ENCODE measurements at regions not wholly inside any gene's neighbourhood (a gene's known extent, or its start where the extent isn't known, plus 50 kb on each side); places are given as distances from the start of the nearest gene placed in this dataset.

GRCh38 chr9:83141887-83142286 is 78.9 kb upstream of the RASEF start:
- H3K27ac ChIP-seq (ENCODE audit: low read depth in 1 of 2, low read length in 2 of 2): no peak overlapping the region
- H3K27me3 ChIP-seq (ENCODE audit: control insufficient read depth in 2 of 2, insufficient read depth in 2 of 2, low read length in 2 of 2): no peaks in the 10 kb centered on the region
- H2AFZ ChIP-seq (ENCODE audit: insufficient read depth, low read depth, low read length, poor library complexity, severe bottlenecking): no peak overlapping the region
- no peaks in the 10 kb centered on the region for H3K79me2 ChIP-seq (ENCODE audit: insufficient read depth, low read length)
- H4K20me1 ChIP-seq (ENCODE audit: insufficient read depth, low read length): no peaks in the 10 kb centered on the region
- Mint-ChIP-seq H3K27ac (no peak overlapping the region), H3K9me3 (peaks cover 0 to 5% (median 0%) of the 10 kb centered on the region in 7 donors), H3K4me3 (no peak overlapping the region), H3K27me3 (ENCODE audit: low read depth in 3 of 3) (peaks cover 1 to 3% (median 2%) of the 10 kb centered on the region in 3 donors), H3K36me3 (no peaks in the 10 kb centered on the region), H3K4me1 (no peaks in the 10 kb centered on the region)
- no peak for TF ChIP-seq CTCF (IDR thresholded peaks at IDR 0.05)
- no peak overlapping the region for H3K9ac ChIP-seq (ENCODE audit: insufficient read depth, low read length, poor library complexity, severe bottlenecking)
- intact Hi-C loops (cut with micrococcal nuclease): no loop called here
- no peak overlapping the region for H3K4me2 ChIP-seq (replicated peaks; ENCODE audit: extremely low read depth, low read length, poor library complexity, severe bottlenecking)
- no peak for DNase-seq
- H3K36me3 ChIP-seq (replicated peaks in 1 of 2; ENCODE audit: control insufficient read depth in 1 of 2, insufficient read depth in 2 of 2, low read length in 2 of 2): no peaks in the 10 kb centered on the region
- H3K4me1 ChIP-seq (ENCODE audit: control insufficient read depth in 1 of 2, insufficient read depth in 2 of 2, low read length in 2 of 2): no peaks in the 10 kb centered on the region
- H3K9me3 ChIP-seq (replicated peaks in 1 of 2; ENCODE audit: control insufficient read depth in 1 of 2, insufficient read depth in 1 of 2, low read length in 2 of 2): no peaks in the 10 kb centered on the region
- H3K4me3 ChIP-seq (replicated peaks in 1 of 3; ENCODE audit: low read depth in 2 of 3, low read length in 3 of 3): no peak overlapping the region

GRCh38 chr9:83140061-83140460 is 77.1 kb upstream of the RASEF start:
- H4K20me1 ChIP-seq (ENCODE audit: insufficient read depth, low read length): no peaks in the 10 kb centered on the region
- no peak for TF ChIP-seq CTCF (IDR thresholded peaks at IDR 0.05)
- Mint-ChIP-seq H3K27ac (no peak overlapping the region), H3K27me3 (ENCODE audit: low read depth in 3 of 3) (peaks cover 1 to 3% (median 2%) of the 10 kb centered on the region in 3 donors), H3K9me3 (peaks cover 0 to 5% (median 0%) of the 10 kb centered on the region in 7 donors), H3K4me1 (no peaks in the 10 kb centered on the region), H3K36me3 (no peaks in the 10 kb centered on the region), H3K4me3 (no peak overlapping the region)
- WGBS (ENCODE audit: insufficient coverage): no CpG with 5 or more reads among the region's 1 CpG
- H2AFZ ChIP-seq (ENCODE audit: insufficient read depth, low read depth, low read length, poor library complexity, severe bottlenecking): no peak overlapping the region
- H3K36me3 ChIP-seq (replicated peaks in 1 of 2; ENCODE audit: control insufficient read depth in 1 of 2, insufficient read depth in 2 of 2, low read length in 2 of 2): no peaks in the 10 kb centered on the region
- H3K27me3 ChIP-seq (ENCODE audit: control insufficient read depth in 2 of 2, insufficient read depth in 2 of 2, low read length in 2 of 2): no peaks in the 10 kb centered on the region
- intact Hi-C loops (cut with micrococcal nuclease): no loop called here
- no peak overlapping the region for H3K9ac ChIP-seq (ENCODE audit: insufficient read depth, low read length, poor library complexity, severe bottlenecking)
- no peak for DNase-seq
- H3K79me2 ChIP-seq (ENCODE audit: insufficient read depth, low read length): no peaks in the 10 kb centered on the region
- H3K4me1 ChIP-seq (ENCODE audit: control insufficient read depth in 1 of 2, insufficient read depth in 2 of 2, low read length in 2 of 2): no peaks in the 10 kb centered on the region
- H3K4me3 ChIP-seq (replicated peaks in 1 of 3; ENCODE audit: low read depth in 2 of 3, low read length in 3 of 3): no peak overlapping the region
- H3K4me2 ChIP-seq (replicated peaks; ENCODE audit: extremely low read depth, low read length, poor library complexity, severe bottlenecking): no peak overlapping the region
- H3K27ac ChIP-seq (ENCODE audit: low read depth in 1 of 2, low read length in 2 of 2): no peak overlapping the region
- H3K9me3 ChIP-seq (replicated peaks in 1 of 2; ENCODE audit: control insufficient read depth in 1 of 2, insufficient read depth in 1 of 2, low read length in 2 of 2): no peaks in the 10 kb centered on the region

Measured in CD14-positive monocyte (primary cell).